ENCODE measurements at regions not wholly inside any gene's neighbourhood (a gene's known extent, or its start where the extent isn't known, plus 50 kb on each side); places are given as distances from the start of the nearest gene placed in this dataset.
"Not testable (repeated sequence)": the region's sequence is repeated elsewhere in the genome, so short reads cannot be mapped to it uniquely, and the experiment has no call there.

DNA sequence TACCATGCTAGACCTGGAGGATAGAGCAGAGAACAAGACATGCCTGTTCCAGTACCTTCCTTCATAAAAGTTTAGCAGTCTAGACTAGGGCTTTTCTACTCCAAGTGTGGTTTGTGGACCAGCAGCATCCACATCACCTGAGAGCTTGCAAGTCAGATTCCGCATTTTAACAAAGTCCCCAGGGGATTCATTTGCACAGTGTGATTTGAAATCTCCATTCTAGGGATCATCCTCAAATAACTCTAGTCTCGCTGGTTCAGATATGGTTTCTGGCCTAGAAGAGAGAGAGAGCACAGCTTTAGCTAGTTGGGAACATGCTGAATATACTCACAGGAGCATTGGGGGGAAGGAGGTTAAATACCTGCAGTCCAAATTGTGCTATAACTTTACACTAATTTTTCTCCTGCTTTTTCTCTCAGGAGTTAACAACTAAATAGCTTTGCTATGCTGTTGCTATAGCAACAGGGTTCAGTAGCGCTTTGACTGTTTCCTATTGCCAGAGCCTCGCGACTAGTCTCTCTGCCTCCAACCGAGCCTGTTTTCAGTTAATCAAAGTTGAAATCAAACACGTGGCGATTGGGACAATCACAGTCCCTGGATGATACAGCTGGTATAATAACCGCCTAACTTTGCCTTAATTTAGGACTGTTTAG, 64.0 kb upstream of the RASGRF1 start:
- Mint-ChIP-seq H3K27ac (no peak overlapping the region), H3K4me3 (no peak overlapping the region), H3K27me3 (peaks cover 3% of the 10 kb centered on the region), H3K4me1 (no peaks in the 10 kb centered on the region), H3K9me3 (peaks cover 7% of the 10 kb centered on the region), H3K36me3 (ENCODE audit: low read depth) (peaks cover 3% of the 10 kb centered on the region)
- TF ChIP-seq, protein P1, sequence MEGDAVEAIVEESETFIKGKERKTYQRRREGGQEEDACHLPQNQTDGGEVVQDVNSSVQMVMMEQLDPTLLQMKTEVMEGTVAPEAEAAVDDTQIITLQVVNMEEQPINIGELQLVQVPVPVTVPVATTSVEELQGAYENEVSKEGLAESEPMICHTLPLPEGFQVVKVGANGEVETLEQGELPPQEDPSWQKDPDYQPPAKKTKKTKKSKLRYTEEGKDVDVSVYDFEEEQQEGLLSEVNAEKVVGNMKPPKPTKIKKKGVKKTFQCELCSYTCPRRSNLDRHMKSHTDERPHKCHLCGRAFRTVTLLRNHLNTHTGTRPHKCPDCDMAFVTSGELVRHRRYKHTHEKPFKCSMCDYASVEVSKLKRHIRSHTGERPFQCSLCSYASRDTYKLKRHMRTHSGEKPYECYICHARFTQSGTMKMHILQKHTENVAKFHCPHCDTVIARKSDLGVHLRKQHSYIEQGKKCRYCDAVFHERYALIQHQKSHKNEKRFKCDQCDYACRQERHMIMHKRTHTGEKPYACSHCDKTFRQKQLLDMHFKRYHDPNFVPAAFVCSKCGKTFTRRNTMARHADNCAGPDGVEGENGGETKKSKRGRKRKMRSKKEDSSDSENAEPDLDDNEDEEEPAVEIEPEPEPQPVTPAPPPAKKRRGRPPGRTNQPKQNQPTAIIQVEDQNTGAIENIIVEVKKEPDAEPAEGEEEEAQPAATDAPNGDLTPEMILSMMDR (IDR thresholded peaks at IDR 0.05) = no peak
- CTCF ChIA-PET = no interaction called here
- ATAC-seq (ENCODE audit: low read depth) (no peak), DNase-seq (no peak)
- intact Hi-C loops (cut with micrococcal nuclease) = no loop called here
- POLR2A ChIA-PET = no interaction called here

DNA sequence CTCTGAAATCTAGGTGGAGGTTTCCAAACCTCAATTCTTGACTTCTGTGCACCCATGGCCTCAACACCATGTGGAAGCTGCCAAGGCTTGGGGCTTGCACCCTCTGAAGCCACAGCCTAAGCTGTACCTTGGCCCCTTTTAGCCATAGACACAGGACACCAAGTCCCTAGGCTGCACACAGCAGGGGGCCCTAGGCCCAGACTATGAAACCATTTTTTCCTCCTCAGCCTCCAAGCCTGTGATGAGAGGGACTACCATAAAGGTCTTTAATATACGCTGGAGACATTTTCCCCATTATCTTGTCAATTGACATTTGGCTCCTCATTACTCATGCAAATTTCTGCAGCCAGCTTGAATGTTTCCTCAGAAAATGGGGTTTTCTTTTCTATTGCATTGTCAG, 53.7 kb upstream of the RASGRF1 start:
- H3K4me1 Mint-ChIP-seq; POLR2A ChIA-PET; H3K36me3 Mint-ChIP-seq (ENCODE audit: low read depth); H3K4me3 Mint-ChIP-seq; ATAC-seq (ENCODE audit: low read depth); intact Hi-C loops (cut with micrococcal nuclease); H3K27ac Mint-ChIP-seq; DNase-seq: not testable (repeated sequence)
- Mint-ChIP-seq H3K9me3 (peaks cover 40% of the 10 kb centered on the region), H3K27me3 (peaks cover 15% of the 10 kb centered on the region)
- CTCF ChIA-PET = interaction anchor here (1.4 kb wide), 1 partner anchor 40 kb away, joined by 3 read pairs; no protein-coding TSS in a partner anchor

DNA sequence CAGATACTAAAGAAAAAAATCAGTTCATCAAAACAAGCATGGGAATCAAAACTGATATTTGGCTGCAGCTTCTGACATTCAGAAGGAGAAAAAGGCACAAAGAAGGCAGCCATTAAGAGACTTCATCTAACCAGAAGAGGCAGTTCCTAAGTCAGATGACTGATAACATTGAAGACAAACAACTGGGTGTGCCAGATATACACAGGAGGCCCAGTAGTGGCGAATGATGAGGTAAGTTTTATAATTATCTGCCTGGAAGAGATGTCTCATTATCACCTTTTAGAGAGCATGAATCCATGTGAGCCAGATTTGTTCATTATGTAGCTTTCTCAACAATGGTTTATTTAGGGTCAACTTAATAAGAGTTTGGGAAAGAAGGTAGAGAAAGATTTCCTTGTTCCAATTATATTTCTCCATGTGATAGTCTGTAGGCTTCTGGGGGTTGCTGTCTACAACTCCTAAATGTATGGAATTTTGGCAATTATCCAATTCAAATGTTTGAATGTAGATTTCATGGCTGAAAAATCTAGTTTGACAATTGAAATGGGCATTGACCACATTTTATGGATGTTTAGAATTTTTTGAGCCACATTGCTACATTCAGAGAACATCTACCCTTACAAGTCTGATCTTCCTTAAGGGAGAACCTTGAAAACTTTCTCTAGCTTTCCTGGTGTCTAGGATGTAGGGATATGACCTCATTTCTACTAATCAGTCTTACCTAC, 50.4 kb upstream of the RASGRF1 start:
- no peak for ATAC-seq (ENCODE audit: low read depth)
- intact Hi-C loops (cut with micrococcal nuclease) = no loop called here
- H3K4me1 Mint-ChIP-seq = no peaks in the 10 kb centered on the region
- ChIA-PET POLR2A (no interaction called here), CTCF (no interaction called here)
- H3K36me3 Mint-ChIP-seq (ENCODE audit: low read depth) = peaks cover 2% of the 10 kb centered on the region
- no peak overlapping the region for H3K4me3 Mint-ChIP-seq
- H3K27ac Mint-ChIP-seq = no peak overlapping the region
- peaks cover 24% of the 10 kb centered on the region for H3K27me3 Mint-ChIP-seq
- DNase-seq = no peak
- TF ChIP-seq, protein P1 (IDR thresholded peaks at IDR 0.05) = no peak
- peaks cover 22% of the 10 kb centered on the region for H3K9me3 Mint-ChIP-seq

Measured in activated B cell treated with CpG ODN at 0.5 μM for 24 hours (primary cell).